Esophagus squamous epithelium (tissue), 4 donors: ENCODE measurements at regions not wholly inside any gene's neighbourhood (a gene's known extent, or its start where the extent isn't known, plus 50 kb on each side); places are given as distances from the start of the nearest gene placed in this dataset.

Experiments used
- POLR2A ChIP-seq, 4 donors: fragments of 450-650 bp; IDR thresholded peaks; one replicate each; pipeline ENCODE4 v1.6.1; 2017; ENCODE audit warnings: antibody characterized with exemption in 4 of 4, mild to moderate bottlenecking in 4 of 4, moderate library complexity in 3 of 4
- TF ChIP-seq, protein P1 (sequence below), 6 experiments: fragments of 450-650 bp in 4 of 6; fragments of 200-600 bp in 2 of 6; sonication (generic) in 2 of 6; IDR thresholded peaks; one replicate each; pipeline ENCODE4 v1.5.1; 2016 to 2019; ENCODE audit warnings: antibody characterized with exemption in 6 of 6, mild to moderate bottlenecking in 4 of 6, moderate library complexity in 4 of 6

GRCh38 chr7:119974972-119975371 lies 298.0 kb upstream of the KCND2 start:
- TF ChIP-seq, protein P1, sequence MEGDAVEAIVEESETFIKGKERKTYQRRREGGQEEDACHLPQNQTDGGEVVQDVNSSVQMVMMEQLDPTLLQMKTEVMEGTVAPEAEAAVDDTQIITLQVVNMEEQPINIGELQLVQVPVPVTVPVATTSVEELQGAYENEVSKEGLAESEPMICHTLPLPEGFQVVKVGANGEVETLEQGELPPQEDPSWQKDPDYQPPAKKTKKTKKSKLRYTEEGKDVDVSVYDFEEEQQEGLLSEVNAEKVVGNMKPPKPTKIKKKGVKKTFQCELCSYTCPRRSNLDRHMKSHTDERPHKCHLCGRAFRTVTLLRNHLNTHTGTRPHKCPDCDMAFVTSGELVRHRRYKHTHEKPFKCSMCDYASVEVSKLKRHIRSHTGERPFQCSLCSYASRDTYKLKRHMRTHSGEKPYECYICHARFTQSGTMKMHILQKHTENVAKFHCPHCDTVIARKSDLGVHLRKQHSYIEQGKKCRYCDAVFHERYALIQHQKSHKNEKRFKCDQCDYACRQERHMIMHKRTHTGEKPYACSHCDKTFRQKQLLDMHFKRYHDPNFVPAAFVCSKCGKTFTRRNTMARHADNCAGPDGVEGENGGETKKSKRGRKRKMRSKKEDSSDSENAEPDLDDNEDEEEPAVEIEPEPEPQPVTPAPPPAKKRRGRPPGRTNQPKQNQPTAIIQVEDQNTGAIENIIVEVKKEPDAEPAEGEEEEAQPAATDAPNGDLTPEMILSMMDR (IDR thresholded peaks at IDR 0.05): no peak
- TF ChIP-seq POLR2A (IDR thresholded peaks at IDR 0.05): no peak
